HG03103 (cell line): ENCODE measurements at regions not wholly inside any gene's neighbourhood (a gene's known extent, or its start where the extent isn't known, plus 50 kb on each side); places are given as distances from the start of the nearest gene placed in this dataset.

ENCODE experiments used
- ATAC-seq: cut with Tn5 transposase; IDR thresholded peaks from one replicate; pipeline ENCODE4 v1.9.1; 2021; ENCODE audit warnings: low read depth; ENCODE audit not compliant: unreplicated experiment

- ATAC-seq: no peak
Observed at GRCh38 chr13:64332048-64332447, 2898.1 kb downstream of the PCDH9 start.

- no peak for ATAC-seq
Observed at GRCh38 chr13:64327505-64328194, 2902.5 kb downstream of the PCDH9 start.

- ATAC-seq: no peak
Observed at GRCh38 chr13:64314331-64314730, 2898.7 kb upstream of the PCDH20 start.

GRCh38 chr13:64311948-64312347, 2896.3 kb upstream of the PCDH20 start:
- no peak for ATAC-seq

GRCh38 chr13:64311112-64311511, 2895.5 kb upstream of the PCDH20 start:
- ATAC-seq: no peak

GRCh38 chr13:64305246-64305645, 2889.6 kb upstream of the PCDH20 start:
- no peak for ATAC-seq

- ATAC-seq: no peak
Observed at GRCh38 chr13:64300239-64300638, 2884.6 kb upstream of the PCDH20 start.

- no peak for ATAC-seq
Observed at GRCh38 chr13:64293923-64294322, 2878.3 kb upstream of the PCDH20 start.

GRCh38 chr13:64289702-64290101, 2874.1 kb upstream of the PCDH20 start:
- ATAC-seq: no peak

- ATAC-seq: no peak
Observed at GRCh38 chr13:64283926-64284325, 2868.3 kb upstream of the PCDH20 start.

GRCh38 chr13:64278493-64278892, 2862.8 kb upstream of the PCDH20 start:
- ATAC-seq: no peak

- no peak for ATAC-seq
Observed at GRCh38 chr13:64277097-64277496, 2861.4 kb upstream of the PCDH20 start.

GRCh38 chr13:64276232-64276631, 2860.6 kb upstream of the PCDH20 start:
- ATAC-seq: no peak

GRCh38 chr13:64274481-64275217, 2859.0 kb upstream of the PCDH20 start:
- ATAC-seq: no peak

- no peak for ATAC-seq
Observed at GRCh38 chr13:64273780-64274179, 2858.1 kb upstream of the PCDH20 start.

- no peak for ATAC-seq
Observed at GRCh38 chr13:64272681-64273080, 2857.0 kb upstream of the PCDH20 start.

- ATAC-seq: no peak
Observed at GRCh38 chr13:64266024-64266423, 2850.4 kb upstream of the PCDH20 start.

- ATAC-seq: no peak
Observed at GRCh38 chr13:64263285-64263684, 2847.6 kb upstream of the PCDH20 start.

- ATAC-seq: no peak
Observed at GRCh38 chr13:64256751-64257150, 2841.1 kb upstream of the PCDH20 start.

GRCh38 chr13:64255988-64256387, 2840.3 kb upstream of the PCDH20 start:
- ATAC-seq: no peak

GRCh38 chr13:64248371-64249065, 2832.9 kb upstream of the PCDH20 start:
- ATAC-seq: no peak

GRCh38 chr13:64239372-64239771, 2823.7 kb upstream of the PCDH20 start:
- no peak for ATAC-seq
